ENCODE measurements at regions not wholly inside any gene's neighbourhood (a gene's known extent, or its start where the extent isn't known, plus 50 kb on each side); places are given as distances from the start of the nearest gene placed in this dataset.

- Histone ChIP-seq H3K36me3 (no peaks in the 10 kb centered on the region), H3K27ac (no peak overlapping the region), H3K4me1 (no peaks in the 10 kb centered on the region), H3K27me3 (no peaks in the 10 kb centered on the region), H3K4me3 (no peak overlapping the region), H3K9me3 (no peaks in the 10 kb centered on the region)
- TF ChIP-seq CTCF (IDR thresholded peaks at IDR 0.05) = no peak
- no peak for DNase-seq (ENCODE audit: low spot score in 2 of 2)
- intact Hi-C loops (cut with DNase I) = no loop called here
Measured at GRCh38 chr2:149664896-149665295, 77.3 kb upstream of the MMADHC start.

- no peaks in the 10 kb centered on the region for H3K27me3 ChIP-seq
- H3K36me3 ChIP-seq = no peaks in the 10 kb centered on the region
- no peaks in the 10 kb centered on the region for H3K4me1 ChIP-seq
- TF ChIP-seq CTCF (IDR thresholded peaks at IDR 0.05) = no peak
- DNase-seq (ENCODE audit: low spot score in 2 of 2) = no peak
- intact Hi-C loops (cut with DNase I) = no loop called here
- no peak overlapping the region for H3K27ac ChIP-seq
- H3K9me3 ChIP-seq = no peaks in the 10 kb centered on the region
- no peak overlapping the region for H3K4me3 ChIP-seq
Measured at GRCh38 chr2:149662556-149662955, 75.0 kb upstream of the MMADHC start.

- H3K9me3 ChIP-seq = no peaks in the 10 kb centered on the region
- intact Hi-C loops (cut with DNase I) = no loop called here
- DNase-seq (ENCODE audit: low spot score in 2 of 2) = no peak
- H3K36me3 ChIP-seq = no peaks in the 10 kb centered on the region
- no peak overlapping the region for H3K27ac ChIP-seq
- no peaks in the 10 kb centered on the region for H3K27me3 ChIP-seq
- H3K4me1 ChIP-seq = no peaks in the 10 kb centered on the region
- TF ChIP-seq CTCF (IDR thresholded peaks at IDR 0.05) = no peak
- H3K4me3 ChIP-seq = no peak overlapping the region
Measured at GRCh38 chr2:149661844-149662243, 74.3 kb upstream of the MMADHC start.

GRCh38 chr2:149658553-149658952 lies 71.0 kb upstream of the MMADHC start:
- no peak for DNase-seq (ENCODE audit: low spot score in 2 of 2)
- H3K4me3 ChIP-seq = no peak overlapping the region
- intact Hi-C loops (cut with DNase I) = no loop called here
- H3K4me1 ChIP-seq = no peaks in the 10 kb centered on the region
- H3K27ac ChIP-seq = no peak overlapping the region
- no peak for TF ChIP-seq CTCF (IDR thresholded peaks at IDR 0.05)
- H3K27me3 ChIP-seq = no peaks in the 10 kb centered on the region
- no peaks in the 10 kb centered on the region for H3K36me3 ChIP-seq
- no peaks in the 10 kb centered on the region for H3K9me3 ChIP-seq

- intact Hi-C loops (cut with DNase I) = no loop called here
- no peak for TF ChIP-seq CTCF (IDR thresholded peaks at IDR 0.05)
- no peak for DNase-seq (ENCODE audit: low spot score in 2 of 2)
- Histone ChIP-seq H3K4me1 (no peaks in the 10 kb centered on the region), H3K36me3 (no peaks in the 10 kb centered on the region), H3K27ac (no peak overlapping the region), H3K9me3 (no peaks in the 10 kb centered on the region), H3K4me3 (no peak overlapping the region), H3K27me3 (no peaks in the 10 kb centered on the region)
Measured at GRCh38 chr2:149657401-149658040, 69.9 kb upstream of the MMADHC start.

GRCh38 chr2:149656996-149657395 lies 69.4 kb upstream of the MMADHC start:
- Histone ChIP-seq H3K36me3 (no peaks in the 10 kb centered on the region), H3K9me3 (no peaks in the 10 kb centered on the region), H3K27ac (no peak overlapping the region), H3K27me3 (no peaks in the 10 kb centered on the region), H3K4me3 (no peak overlapping the region), H3K4me1 (no peaks in the 10 kb centered on the region)
- DNase-seq (ENCODE audit: low spot score in 2 of 2) = no peak
- intact Hi-C loops (cut with DNase I) = no loop called here
- TF ChIP-seq CTCF (IDR thresholded peaks at IDR 0.05) = no peak
